Stimulated activated naive CD8-positive, alpha-beta T cell treated with anti-CD3 and anti-CD28 coated beads, Interleukin-15, Interleukin-2, amounts not matched to agents 100 U/mL and 50 U/mL, for 24 hours (primary cell): ENCODE measurements at regions not wholly inside any gene's neighbourhood (a gene's known extent, or its start where the extent isn't known, plus 50 kb on each side); places are given as distances from the start of the nearest gene placed in this dataset.
"Not testable (repeated sequence)": the region's sequence is repeated elsewhere in the genome, so short reads cannot be mapped to it uniquely, and the experiment has no call there.

Experiments
- ATAC-seq: fragments of 150-1000 bp; cut with Tn5 transposase; one replicate; pipeline ENCODE4 v1.10.0; 2021
- DNase-seq: peaks from one replicate; pipeline ENCODE4 v3.0.0; 2021

DNA sequence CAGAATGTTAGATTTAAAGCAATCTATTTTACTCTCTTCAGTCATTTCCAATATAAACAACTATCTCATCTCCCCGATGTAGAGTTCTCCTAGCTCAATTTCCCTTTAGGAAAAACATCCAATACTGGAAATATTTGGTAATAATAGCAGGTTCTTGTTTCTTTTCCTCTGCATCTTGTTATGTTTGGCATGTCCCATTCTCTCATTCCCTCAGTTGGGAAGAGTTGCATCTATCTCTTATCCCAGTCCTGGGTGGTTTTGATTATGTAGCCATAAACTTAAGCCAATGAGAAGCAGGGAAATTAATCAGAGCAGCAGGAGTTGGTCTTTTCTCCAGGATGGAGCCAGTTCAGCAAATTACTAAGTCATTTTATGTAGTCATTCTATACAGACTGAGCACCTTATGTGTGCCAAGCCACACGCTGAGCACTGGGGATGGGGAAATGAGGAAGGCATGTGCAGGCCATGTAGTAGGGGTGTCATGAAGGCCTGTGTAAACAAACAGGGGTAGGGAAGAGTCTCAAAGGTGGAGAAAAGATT is 418.2 kb upstream of the NFIA start:
- ATAC-seq (no peak), DNase-seq (no peak)

DNA sequence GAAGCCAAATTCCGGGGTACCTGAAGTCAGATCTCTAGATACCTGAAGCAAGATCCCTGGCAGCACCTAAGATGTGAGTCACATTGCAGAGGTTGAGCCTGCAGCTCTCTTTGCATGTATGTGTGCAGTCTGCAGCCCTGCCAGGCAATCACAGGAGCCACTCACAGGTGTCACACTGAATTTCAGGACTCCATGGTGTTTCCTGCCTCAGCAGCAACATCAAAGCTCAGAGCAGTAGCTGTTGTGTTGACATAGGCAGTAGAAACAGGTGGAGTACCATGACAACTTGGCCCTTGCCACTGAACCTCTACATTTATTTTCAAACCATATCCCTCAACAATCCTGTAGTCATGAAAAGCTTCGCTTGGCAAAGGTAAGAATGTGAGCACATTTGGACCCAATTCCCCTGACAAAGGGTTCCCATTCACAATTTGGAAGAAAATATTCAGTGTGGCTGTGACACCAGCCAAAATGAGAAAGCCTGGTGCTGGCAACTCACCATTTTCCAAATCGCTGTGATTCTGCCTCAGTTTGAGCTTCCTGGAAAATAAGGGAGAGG is 419.8 kb upstream of the NFIA start:
- DNase-seq (no peak), ATAC-seq (no peak)

DNA sequence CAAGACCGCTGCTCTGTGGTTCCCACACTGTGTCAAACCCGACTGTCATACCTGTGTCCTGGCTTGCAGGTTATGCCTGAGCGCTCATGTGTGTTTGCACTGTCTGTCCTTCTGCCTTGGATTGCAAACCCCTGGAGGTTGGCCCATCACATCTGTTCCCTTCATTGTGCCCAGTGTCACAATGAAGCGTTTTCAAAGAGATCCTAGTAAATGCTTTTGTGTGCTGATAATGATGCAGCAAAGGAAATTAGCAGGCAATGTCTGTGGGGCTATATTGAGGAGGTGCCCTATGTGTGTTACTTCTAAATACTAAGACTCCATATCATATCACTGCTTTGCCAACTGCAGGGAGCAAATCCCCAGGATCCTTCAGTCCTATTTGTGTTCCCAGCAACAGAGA is 424.4 kb upstream of the NFIA start:
- ATAC-seq = no peak

GRCh38 chr1:60655679-60656355 is 426.5 kb upstream of the NFIA start:
- no peak for ATAC-seq
- DNase-seq = no peak

More for the DNA sequence above, 424.4 kb upstream of the NFIA start:
- no peak for DNase-seq

GRCh38 chr1:60640033-60640551 is 442.3 kb upstream of the NFIA start:
- not testable (repeated sequence) for DNase-seq, ATAC-seq

GRCh38 chr1:60639287-60639686 is 443.1 kb upstream of the NFIA start:
- ATAC-seq (no peak), DNase-seq (no peak)

GRCh38 chr1:60637651-60638050 is 444.7 kb upstream of the NFIA start:
- no peak for ATAC-seq
- DNase-seq = no peak

DNA sequence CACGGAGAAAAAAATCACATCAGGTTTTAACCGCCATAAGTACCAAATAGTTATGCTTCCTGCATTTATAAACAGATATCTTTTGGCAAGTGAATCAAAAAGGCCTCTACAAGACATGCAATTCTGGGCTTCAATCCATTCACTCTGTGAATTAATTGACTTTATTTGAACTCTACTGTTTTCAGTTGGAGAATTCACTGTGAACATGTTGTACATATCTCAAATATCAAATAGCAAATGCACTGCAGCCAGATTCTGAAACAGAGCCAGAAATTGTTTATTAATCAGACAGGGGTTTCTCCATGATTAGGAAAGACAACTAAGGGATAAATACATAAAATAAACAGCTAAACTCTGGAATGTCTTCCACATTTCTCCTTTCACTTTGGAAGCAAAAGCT is 445.4 kb upstream of the NFIA start:
- no peak for ATAC-seq
- DNase-seq = no peak

- DNase-seq (no peak), ATAC-seq (no peak)
Observed at GRCh38 chr1:60634106-60634505, 448.3 kb upstream of the NFIA start.

DNA sequence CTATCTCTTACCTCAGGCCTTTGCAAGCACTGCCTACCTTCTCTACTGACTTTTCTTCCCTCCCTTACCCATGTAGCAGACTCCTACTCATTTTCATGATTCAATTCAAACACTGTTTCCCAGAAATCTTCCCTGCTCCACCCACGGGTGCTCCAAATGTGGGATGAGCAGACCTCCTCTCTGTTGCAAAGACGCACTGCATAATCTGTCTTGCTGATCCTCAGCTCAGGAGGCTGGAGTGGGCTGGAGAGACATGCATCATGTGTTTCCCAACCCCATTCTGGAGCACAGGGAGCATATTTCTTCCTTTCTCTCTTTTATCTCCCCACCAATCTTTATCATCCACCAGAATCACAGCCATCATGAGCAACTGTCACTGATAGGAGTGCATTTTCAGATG is 459.9 kb upstream of the NFIA start:
- no peak for ATAC-seq

DNA sequence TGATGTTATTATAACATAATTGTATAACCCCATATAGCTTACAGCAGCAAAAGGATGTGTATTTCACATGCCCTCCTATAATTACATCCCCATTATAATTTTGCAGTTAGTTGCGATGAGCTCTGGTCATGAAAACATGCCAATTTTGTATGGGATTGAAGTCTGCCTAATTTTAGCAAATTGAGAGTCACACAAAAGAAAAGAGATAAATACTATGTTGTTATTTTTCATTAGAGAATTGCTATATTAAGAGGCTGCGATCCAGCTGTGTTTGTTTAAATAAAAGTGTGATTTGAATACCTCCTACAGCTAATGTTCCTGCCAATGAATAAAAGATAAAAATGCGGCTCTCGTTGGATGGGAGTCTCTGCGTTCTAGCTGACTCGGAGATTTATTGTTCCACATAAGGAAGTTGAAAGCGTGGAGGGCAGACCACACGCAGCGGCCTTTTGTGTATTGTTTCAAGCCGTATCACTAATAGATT is 461.0 kb upstream of the NFIA start:
- ATAC-seq (no peak), DNase-seq (no peak)

More for the DNA sequence above, 459.9 kb upstream of the NFIA start:
- DNase-seq = no peak

GRCh38 chr1:60620087-60620486 is 462.3 kb upstream of the NFIA start:
- ATAC-seq (no peak), DNase-seq (no peak)

GRCh38 chr1:60619581-60619980 is 462.8 kb upstream of the NFIA start:
- DNase-seq (no peak), ATAC-seq (no peak)

DNA sequence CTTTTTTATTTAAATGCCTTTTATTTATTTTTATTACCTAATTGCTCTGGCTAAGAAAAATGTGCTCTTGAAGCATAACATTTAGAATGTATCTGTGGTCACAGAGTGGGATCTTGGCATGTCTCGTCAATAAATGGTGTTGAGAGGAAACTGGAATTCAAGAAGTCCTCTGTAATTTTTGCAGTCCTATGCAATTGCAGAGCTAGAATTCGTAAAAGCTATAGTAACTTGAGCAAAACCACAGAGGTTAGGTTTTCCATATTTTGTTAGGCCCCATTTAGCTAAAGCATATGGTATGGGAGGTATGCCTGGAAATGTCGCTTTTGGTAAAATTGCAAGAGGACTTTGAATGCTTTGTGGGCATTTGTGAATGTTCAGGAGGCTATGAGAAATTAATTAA is 466.7 kb upstream of the NFIA start:
- ATAC-seq (no peak), DNase-seq (no peak)

GRCh38 chr1:60612790-60613189 is 469.6 kb upstream of the NFIA start:
- DNase-seq (no peak), ATAC-seq (no peak)

GRCh38 chr1:60606921-60607320 is 475.4 kb upstream of the NFIA start:
- ATAC-seq, DNase-seq: not testable (repeated sequence)

DNA sequence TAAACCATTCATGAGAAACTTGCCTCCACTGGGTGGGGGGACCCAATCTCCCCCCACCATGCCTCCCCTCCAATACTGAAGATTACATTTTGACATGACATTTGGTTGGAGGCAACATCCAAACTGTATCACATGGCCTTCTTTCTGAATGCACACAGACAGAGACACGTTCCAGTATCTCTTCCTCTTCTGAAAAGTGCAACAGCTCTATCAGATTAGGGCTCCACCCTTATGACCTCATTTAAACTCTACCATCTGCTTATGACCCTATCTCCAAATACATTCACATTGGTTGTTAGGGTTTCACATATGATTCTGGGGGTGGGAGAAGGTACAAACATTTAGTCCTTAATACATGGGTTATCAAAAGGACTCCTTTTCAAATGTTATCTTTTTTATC is 481.8 kb upstream of the NFIA start:
- ATAC-seq (no peak), DNase-seq (no peak)

DNA sequence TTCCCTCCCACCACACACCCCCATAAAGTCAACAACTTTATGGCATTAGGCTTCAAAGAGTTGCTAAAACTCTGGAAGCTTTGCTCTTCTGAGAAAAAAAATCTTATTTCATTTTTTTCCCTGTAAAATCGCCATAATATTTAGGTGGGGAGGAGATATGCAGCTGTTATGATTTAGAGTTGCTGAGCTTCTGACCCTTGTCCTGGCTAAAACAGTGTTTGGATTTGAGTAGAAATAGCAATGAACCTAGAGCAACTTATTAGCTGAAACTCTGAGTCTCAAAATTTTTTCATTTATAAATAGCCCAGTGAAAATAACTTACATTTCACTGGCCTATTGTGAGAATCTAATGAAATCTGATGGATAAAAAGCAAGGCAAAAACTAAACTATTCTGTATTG is 482.8 kb upstream of the NFIA start:
- ATAC-seq (no peak), DNase-seq (no peak)

- ATAC-seq (no peak), DNase-seq (no peak)
Observed at GRCh38 chr1:60598041-60598910, 484.1 kb upstream of the NFIA start.

GRCh38 chr1:60596791-60597750 is 485.3 kb upstream of the NFIA start:
- no peak for ATAC-seq
- DNase-seq = no peak

GRCh38 chr1:60591583-60591982 is 490.8 kb upstream of the NFIA start:
- DNase-seq (no peak), ATAC-seq (no peak)
